GM18858 (cell line): ENCODE measurements at regions not wholly inside any gene's neighbourhood (a gene's known extent, or its start where the extent isn't known, plus 50 kb on each side); places are given as distances from the start of the nearest gene placed in this dataset.

Source experiments
- ATAC-seq: cut with Tn5 transposase; IDR thresholded peaks from one replicate; pipeline ENCODE4 v1.9.1; 2021; ENCODE audit not compliant: unreplicated experiment

DNA sequence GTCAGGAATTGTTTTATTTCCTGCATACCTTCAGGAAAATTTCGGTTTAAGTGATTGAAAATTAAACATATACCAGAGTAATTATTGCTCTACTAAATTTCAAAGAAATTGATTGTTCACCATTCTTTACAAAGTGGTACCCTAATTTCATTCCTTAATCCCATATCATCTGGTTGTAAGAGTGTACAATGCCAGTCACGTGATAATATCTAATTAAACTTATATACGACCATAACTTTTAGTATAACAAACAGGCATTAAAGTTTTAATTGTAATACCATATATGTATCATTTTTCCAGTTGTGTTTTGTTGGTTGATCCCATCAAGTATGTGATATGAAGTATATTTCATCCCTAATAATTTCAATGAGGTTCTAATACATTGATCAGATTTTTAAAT, 74.8 kb upstream of the PLSCR5 start:
- no peak for ATAC-seq

DNA sequence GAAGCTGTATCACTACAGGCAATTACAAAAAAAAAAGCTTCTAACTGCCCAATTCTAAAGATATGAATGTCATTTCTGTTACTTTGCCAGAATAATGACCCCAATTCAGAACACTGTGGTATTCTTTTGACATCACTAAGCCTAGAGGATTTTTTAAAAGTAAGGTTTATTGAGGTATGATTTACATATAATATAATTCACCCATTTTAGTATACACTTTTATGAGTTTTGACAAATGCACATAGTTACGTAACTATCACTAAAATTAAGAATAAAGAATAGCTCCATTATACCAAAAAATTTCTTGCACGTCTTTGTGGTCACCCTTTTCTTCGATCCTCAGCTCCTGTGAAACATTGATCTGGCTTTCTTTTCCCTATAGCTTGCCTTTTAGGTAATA, 74.0 kb upstream of the PLSCR5 start:
- ATAC-seq = no peak

DNA sequence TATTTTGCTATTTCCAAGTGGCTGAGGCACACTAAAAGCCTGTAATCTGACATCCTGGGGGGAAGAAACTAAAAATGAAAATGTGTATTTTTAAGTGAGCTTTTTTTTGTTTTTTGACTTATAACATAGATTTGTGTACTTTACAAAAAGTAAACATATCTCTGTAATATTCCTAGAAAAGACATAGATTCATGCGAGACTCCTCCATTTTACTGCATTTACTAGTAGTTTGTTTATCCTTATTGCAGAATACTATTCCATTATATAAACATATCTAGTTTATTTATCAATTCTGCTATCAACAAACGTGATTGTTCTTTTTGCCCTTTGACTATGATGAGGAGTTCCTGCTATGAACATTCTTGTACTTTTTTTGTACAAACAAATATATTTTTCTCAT, 67.8 kb upstream of the PLSCR5 start:
- no peak for ATAC-seq

DNA sequence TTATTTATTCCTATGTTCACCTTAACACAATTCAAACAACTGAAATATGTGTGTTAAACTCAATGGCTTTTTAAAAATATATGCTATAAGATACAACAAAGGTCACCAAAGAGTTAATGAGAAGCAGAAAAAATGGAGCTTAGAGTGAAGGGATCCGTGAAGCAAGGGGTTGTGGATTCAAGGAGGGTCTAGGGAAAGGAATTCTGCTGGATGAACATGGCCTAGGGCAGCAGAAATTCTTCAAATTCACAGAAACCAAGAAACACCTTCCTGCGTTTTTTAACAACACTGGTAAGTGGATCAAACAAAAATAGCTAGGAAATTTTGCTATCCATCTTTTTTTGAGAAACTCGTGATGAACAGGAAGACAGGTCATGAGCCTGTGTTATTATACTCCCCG, 59.3 kb upstream of the PLSCR5 start:
- ATAC-seq = no peak

DNA sequence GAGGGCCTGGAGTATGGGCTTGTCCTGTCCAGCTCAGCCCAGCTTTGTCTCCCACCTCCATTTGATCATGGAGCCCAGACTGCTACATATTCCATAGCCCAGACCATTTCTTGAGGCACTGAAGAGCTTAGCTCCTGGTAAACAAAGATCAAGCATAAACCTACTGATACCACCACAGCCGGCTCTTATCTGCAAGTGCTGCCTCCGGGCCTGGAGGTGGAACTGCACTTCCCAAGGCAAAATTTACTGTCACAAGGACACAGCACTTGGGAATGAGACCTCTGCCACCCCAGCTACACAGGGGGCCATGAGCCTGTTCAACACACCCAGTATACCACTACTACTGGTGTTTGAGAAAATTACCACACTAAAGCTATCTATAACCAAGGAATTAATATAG, 53.7 kb upstream of the PLSCR5 start:
- no peak for ATAC-seq

DNA sequence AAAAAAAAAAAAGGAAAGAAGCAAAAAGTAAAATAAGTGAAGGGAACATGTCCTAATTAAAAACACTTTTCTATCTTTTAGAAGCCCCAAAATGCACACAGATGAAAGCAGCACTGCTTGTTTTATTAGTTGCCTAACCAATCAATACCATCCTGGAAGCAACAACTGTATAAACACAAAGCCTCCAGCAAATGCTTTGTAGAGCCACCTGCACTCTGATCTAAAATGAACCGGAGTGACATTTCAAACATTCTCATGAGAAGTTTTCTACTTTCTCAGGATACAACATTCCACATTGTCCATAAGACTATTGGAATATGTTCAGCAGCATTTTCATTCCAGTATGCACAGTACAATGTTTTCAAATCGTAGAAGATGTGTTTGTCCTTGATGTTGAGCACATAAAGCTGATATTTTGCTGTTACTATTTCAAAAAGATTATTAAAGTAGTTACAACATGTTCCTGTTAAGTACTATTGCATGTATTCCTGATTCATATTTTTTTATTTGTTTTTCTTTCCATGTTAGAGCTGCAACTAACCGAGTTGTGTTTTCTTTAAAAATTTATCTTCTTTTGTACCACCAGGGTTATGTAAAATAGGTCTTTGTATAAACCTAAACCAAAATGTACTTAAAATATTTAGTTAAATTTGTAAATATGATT, 50.3 kb upstream of the PLSCR5 start:
- no peak for ATAC-seq
